GM13976 (cell line): ENCODE measurements at regions not wholly inside any gene's neighbourhood (a gene's known extent, or its start where the extent isn't known, plus 50 kb on each side); places are given as distances from the start of the nearest gene placed in this dataset.

Experiments
- DNase-seq: peaks from one replicate; pipeline ENCODE4 v3.0.0; 2012; ENCODE audit warnings: low spot score
- in situ Hi-C: fragments of 300-500 bp; cut with MboI; formaldehyde crosslinking; loops from one replicate; pipeline ENCODE4 v1.12.0; 2022; ENCODE audit warnings: low sequenced_read_pairs, mixed read lengths, inconsistent platforms; ENCODE audit not compliant: unreplicated experiment
- TF ChIP-seq, protein P1 (sequence below): IDR thresholded peaks from 2 replicates; pipeline ENCODE4 v1.5.1; 2012; ENCODE audit warnings: borderline replicate concordance, mild to moderate bottlenecking; ENCODE audit not compliant: insufficient read depth; ENCODE audit errors: extremely low read depth, missing control alignments, control extremely low read depth

DNA sequence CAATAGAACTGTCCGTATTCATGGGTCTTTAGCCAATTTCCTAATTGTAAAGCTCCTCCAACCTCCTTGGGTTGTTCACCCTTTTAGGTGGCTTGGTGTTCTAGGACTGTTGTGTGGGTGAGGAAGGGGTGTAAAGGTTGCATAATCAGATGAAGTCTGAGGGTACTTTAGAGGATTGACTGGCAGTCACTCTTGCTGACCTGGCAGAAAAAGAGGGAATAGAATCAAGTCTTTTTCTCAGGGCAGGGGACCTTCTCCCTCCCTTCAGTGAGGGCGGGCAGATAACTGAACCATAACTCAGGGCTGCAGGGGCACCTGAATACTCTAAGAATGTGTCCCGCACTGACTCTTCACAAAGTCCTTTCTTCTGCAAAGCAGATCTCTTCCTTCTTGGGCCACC, 436.2 kb downstream of the CCDC91 start:
- in situ Hi-C loops: no loop called here
- TF ChIP-seq, protein P1, sequence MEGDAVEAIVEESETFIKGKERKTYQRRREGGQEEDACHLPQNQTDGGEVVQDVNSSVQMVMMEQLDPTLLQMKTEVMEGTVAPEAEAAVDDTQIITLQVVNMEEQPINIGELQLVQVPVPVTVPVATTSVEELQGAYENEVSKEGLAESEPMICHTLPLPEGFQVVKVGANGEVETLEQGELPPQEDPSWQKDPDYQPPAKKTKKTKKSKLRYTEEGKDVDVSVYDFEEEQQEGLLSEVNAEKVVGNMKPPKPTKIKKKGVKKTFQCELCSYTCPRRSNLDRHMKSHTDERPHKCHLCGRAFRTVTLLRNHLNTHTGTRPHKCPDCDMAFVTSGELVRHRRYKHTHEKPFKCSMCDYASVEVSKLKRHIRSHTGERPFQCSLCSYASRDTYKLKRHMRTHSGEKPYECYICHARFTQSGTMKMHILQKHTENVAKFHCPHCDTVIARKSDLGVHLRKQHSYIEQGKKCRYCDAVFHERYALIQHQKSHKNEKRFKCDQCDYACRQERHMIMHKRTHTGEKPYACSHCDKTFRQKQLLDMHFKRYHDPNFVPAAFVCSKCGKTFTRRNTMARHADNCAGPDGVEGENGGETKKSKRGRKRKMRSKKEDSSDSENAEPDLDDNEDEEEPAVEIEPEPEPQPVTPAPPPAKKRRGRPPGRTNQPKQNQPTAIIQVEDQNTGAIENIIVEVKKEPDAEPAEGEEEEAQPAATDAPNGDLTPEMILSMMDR: no peak
- DNase-seq: no peak

- in situ Hi-C loops: no loop called here
- TF ChIP-seq, protein P1: no peak
Measured at GRCh38 chr12:28629691-28630090, 439.4 kb downstream of the CCDC91 start.

GRCh38 chr12:28631831-28632230, 441.6 kb downstream of the CCDC91 start:
- DNase-seq: no peak
- in situ Hi-C loops: no loop called here
- TF ChIP-seq, protein P1: no peak

More at GRCh38 chr12:28629691-28630090, 439.4 kb downstream of the CCDC91 start:
- no peak for DNase-seq

DNA sequence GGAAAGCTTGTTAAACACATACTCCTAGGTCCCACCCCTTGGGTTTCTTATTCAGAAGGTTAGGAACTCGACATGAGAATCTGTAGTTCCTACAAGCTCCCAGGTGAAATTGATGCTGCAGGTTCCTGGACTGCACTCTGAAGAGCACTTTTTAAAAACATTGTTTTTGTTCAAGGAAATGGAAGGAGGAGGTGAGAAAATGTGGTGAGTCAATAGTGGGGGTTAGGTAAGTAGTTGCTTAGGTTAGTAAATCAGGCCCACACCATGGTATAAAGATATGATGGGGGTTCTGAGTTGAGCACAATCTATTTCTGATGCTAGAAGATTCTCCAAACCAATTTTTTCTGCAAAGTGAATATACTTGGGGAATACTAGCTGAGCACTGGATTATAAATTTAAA, 450.3 kb downstream of the CCDC91 start:
- TF ChIP-seq, protein P1: no peak
- in situ Hi-C loops: no loop called here
- no peak for DNase-seq

GRCh38 chr12:28645436-28645835, 455.2 kb downstream of the CCDC91 start:
- DNase-seq: no peak
- in situ Hi-C loops: no loop called here
- TF ChIP-seq, protein P1: no peak

GRCh38 chr12:28645891-28646290, 455.6 kb downstream of the CCDC91 start:
- DNase-seq: no peak
- in situ Hi-C loops: no loop called here
- TF ChIP-seq, protein P1: no peak

DNA sequence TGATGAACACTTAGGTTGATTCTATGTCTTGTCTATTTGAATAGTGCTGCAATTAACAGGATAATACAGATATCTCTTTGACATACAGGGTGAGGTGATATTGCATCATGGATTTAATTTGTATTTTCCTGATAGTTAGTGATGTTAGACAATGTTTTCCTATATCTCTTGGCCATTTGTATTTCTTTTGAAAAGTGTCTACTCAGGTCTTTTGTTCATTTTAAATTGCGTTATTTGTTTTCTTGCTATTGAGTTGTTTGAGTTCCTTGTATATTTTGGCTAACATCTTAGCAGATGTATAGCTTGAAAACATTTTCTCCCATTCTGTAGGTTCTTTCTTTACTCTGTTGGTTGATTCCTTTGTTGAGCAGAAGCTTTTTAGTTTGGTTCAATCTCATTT, 460.6 kb downstream of the CCDC91 start:
- DNase-seq: no peak
- TF ChIP-seq, protein P1: no peak
- in situ Hi-C loops: no loop called here
